HG02642 (cell line): ENCODE measurements at regions not wholly inside any gene's neighbourhood (a gene's known extent, or its start where the extent isn't known, plus 50 kb on each side); places are given as distances from the start of the nearest gene placed in this dataset.

Source experiments
- ATAC-seq: cut with Tn5 transposase; IDR thresholded peaks from one replicate; pipeline ENCODE4 v1.9.1; 2021; ENCODE audit warnings: mild to moderate bottlenecking; ENCODE audit not compliant: unreplicated experiment, poor library complexity

DNA sequence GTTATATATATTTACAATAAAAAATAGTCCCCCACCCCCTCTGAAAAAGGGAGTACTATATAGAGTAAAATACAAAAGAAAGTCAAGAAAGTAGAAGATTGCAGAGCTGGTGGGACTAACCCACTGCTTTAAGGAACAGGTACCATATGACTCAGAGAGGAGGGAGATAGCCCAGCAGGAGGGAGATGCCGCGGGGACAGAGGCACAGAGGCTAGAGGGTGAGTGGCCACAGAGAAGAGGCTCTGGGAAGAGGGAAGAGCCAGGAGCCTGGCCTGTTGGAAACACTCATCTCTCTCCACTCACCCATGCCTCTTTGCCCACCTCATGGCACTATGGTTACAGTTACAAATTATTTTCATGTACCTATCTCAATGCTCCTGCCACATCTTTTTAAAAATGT lies 53.6 kb upstream of the LYVE1 start:
- ATAC-seq: no peak

DNA sequence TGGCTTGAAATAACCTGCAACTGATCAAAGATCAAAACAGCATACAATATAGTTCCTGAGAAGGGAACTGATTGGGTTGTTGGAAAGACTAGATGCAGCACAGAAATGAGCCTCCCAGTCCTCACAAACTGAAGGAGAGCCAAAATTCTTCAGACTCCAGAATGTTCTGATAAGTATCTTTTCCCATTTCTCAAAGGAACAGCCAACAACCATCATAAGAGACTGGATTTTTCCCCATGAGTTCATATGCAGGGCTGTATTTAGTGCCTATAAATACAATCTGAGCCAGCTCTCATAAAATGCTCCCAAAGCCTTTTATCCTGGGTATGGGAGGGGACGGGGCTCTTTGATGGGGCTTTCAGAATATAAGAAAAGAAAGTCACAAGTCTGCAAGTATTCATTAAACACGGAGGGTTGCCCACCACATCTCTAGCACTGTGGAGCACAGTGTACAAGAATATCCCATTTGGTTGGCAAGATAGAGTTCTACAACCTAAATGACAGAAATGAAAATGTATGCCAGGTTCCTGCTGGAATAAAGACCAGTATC lies 50.7 kb upstream of the LYVE1 start:
- ATAC-seq: no peak

- no peak for ATAC-seq
Observed at GRCh38 chr11:10618490-10618889, 50.0 kb upstream of the LYVE1 start.
